Neural cell (in vitro differentiated cells): ENCODE measurements at regions not wholly inside any gene's neighbourhood (a gene's known extent, or its start where the extent isn't known, plus 50 kb on each side); places are given as distances from the start of the nearest gene placed in this dataset.
"Not testable (repeated sequence)": the region's sequence is repeated elsewhere in the genome, so short reads cannot be mapped to it uniquely, and the experiment has no call there.

Source experiments
- CTCF ChIP-seq: fragments of 450-650 bp; IDR thresholded peaks from 2 replicates; pipeline ENCODE4 v1.5.1; 2014; ENCODE audit warnings: antibody characterized with exemption, mild to moderate bottlenecking, moderate library complexity; ENCODE audit not compliant: poor library complexity, severe bottlenecking
- EP300 ChIP-seq: fragments of 450-650 bp; conservative IDR thresholded peaks from 2 replicates; pipeline ENCODE4 v1.6.1; 2014; ENCODE audit warnings: antibody characterized with exemption, mild to moderate bottlenecking, moderate library complexity; ENCODE audit not compliant: poor library complexity, severe bottlenecking
- EZH2 ChIP-seq: fragments of 200-600, 300-800 bp; shearing (Covaris generic), sonication (generic); IDR thresholded peaks from 2 replicates; pipeline ENCODE4 v1.6.1; 2014; ENCODE audit warnings: antibody characterized with exemption, low read length, borderline replicate concordance, mild to moderate bottlenecking; ENCODE audit not compliant: insufficient read depth, poor library complexity, severe bottlenecking
- MXI1 ChIP-seq: fragments of 450-650 bp; conservative IDR thresholded peaks from 2 replicates; pipeline ENCODE4 v1.6.1; 2014; ENCODE audit warnings: antibody characterized with exemption, mild to moderate bottlenecking; ENCODE audit not compliant: poor library complexity, severe bottlenecking
- POLR2AphosphoS5 ChIP-seq: IDR thresholded peaks from 2 replicates; pipeline ENCODE4 v1.6.1; 2012
- RAD21 ChIP-seq: fragments of 450-650 bp; conservative IDR thresholded peaks from 2 replicates; pipeline ENCODE4 v1.6.1; 2014; ENCODE audit warnings: antibody characterized with exemption, mild to moderate bottlenecking, moderate library complexity
- SMC3 ChIP-seq: fragments of 450-650 bp; conservative IDR thresholded peaks from 2 replicates; pipeline ENCODE4 v1.6.1; 2014; ENCODE audit warnings: antibody characterized with exemption, mild to moderate bottlenecking, moderate library complexity; ENCODE audit not compliant: poor library complexity
- TAF1 ChIP-seq: IDR thresholded peaks from 2 replicates; pipeline ENCODE4 v1.6.1; 2012; ENCODE audit warnings: low read depth
- TF ChIP-seq, protein P1 (sequence below): IDR thresholded peaks from 2 replicates; pipeline ENCODE4 v1.6.1; 2012; ENCODE audit warnings: borderline replicate concordance

DNA sequence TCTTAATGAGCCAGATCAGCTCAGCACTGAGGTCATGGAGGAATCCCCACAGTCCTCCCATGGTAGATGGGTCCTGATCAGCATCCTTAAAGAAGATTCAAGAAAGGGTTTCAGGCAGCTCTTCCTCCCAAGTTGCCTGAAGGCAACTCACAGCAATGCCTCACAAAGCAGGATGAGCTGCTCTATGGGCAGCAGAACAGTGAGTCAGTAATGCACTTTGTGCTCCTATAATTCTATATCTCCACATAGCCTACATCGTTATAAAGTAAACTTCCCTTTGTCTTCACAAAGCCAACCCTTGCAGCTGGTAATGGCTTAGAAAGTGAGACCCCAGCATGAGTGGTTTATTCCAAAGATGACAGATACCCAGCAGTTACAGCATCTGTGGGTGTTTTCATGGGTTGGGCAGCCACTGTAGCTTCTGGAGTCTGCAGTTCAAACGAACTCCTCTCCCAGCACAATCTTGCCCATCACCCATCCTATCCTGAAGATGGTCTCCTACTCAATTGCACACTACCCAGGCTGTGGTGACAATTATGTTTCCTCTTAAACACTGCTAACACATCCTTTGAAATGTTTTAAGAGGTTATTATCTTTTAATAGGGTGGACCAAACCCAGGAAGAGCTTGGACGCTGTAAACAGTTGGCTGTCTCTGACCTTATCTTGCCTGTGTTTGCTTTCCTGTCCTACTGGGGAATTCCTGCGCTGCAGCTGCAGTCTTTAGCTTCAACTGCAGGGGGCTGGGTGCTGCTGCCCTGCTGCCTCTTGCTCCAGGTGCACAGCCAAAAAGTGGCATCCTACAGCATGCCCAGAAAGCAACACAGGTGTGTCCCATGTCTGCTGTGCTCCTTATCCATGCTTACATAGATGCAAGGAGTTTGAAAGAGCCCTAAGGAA lies 286.9 kb downstream of the ANAPC1 start:
- not testable (repeated sequence) for TF ChIP-seq CTCF, RAD21, SMC3, EP300, MXI1, EZH2, POLR2AphosphoS5, TAF1
- TF ChIP-seq, protein P1, sequence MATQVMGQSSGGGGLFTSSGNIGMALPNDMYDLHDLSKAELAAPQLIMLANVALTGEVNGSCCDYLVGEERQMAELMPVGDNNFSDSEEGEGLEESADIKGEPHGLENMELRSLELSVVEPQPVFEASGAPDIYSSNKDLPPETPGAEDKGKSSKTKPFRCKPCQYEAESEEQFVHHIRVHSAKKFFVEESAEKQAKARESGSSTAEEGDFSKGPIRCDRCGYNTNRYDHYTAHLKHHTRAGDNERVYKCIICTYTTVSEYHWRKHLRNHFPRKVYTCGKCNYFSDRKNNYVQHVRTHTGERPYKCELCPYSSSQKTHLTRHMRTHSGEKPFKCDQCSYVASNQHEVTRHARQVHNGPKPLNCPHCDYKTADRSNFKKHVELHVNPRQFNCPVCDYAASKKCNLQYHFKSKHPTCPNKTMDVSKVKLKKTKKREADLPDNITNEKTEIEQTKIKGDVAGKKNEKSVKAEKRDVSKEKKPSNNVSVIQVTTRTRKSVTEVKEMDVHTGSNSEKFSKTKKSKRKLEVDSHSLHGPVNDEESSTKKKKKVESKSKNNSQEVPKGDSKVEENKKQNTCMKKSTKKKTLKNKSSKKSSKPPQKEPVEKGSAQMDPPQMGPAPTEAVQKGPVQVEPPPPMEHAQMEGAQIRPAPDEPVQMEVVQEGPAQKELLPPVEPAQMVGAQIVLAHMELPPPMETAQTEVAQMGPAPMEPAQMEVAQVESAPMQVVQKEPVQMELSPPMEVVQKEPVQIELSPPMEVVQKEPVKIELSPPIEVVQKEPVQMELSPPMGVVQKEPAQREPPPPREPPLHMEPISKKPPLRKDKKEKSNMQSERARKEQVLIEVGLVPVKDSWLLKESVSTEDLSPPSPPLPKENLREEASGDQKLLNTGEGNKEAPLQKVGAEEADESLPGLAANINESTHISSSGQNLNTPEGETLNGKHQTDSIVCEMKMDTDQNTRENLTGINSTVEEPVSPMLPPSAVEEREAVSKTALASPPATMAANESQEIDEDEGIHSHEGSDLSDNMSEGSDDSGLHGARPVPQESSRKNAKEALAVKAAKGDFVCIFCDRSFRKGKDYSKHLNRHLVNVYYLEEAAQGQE = not testable (repeated sequence)
